H1 (cell line): ENCODE measurements at regions not wholly inside any gene's neighbourhood (a gene's known extent, or its start where the extent isn't known, plus 50 kb on each side); places are given as distances from the start of the nearest gene placed in this dataset.

Experiments used
- CTCF ChIA-PET: fragments of 300-600 bp; sonication (Branson Sonifier 250); formaldehyde crosslinking; loops from one replicate; lab custom pipeline; 2021; ENCODE audit not compliant: partially characterized antibody; lab: Charles Lee
- POLR2A ChIA-PET: fragments of 300-600 bp; sonication (Branson Sonifier 250); formaldehyde crosslinking; loops from one replicate; lab custom pipeline; 2021; ENCODE audit warnings: inconsistent platforms; ENCODE audit not compliant: partially characterized antibody; lab: Charles Lee
- DNase-seq, 2 experiments: peaks; one replicate each; pipeline versions ENCODE4 v3.0.0 to v3.0.0-alpha.2; 2010 to 2022; ENCODE audit warnings: low spot score in 2 of 2, low read depth in 1 of 2, mixed read lengths in 1 of 2
- FAIRE-seq: peaks from 2 replicates; lab custom pipeline; 2011; peaks lifted over from hg19 to GRCh38; lab: Jason Lieb, UNC
- H2AFZ ChIP-seq: 2 replicates; pipeline ENCODE4 v1.8.1; 2012; ENCODE audit warnings: low read length, inconsistent platforms
- H2AK5ac ChIP-seq: 2 replicates; pipeline ENCODE4 v1.6.1; 2013; ENCODE audit warnings: low read depth, low read length
- H2BK120ac ChIP-seq: replicated peaks from 2 replicates; pipeline ENCODE3; 2013; ENCODE audit warnings: low read depth, low read length, inconsistent platforms
- H2BK12ac ChIP-seq: 2 replicates; pipeline ENCODE4 v1.6.1; 2013; ENCODE audit warnings: low read depth, low read length
- H2BK15ac ChIP-seq: 2 replicates; pipeline ENCODE4 v1.6.1; 2013; ENCODE audit warnings: low read length
- H2BK20ac ChIP-seq: 2 replicates; pipeline ENCODE4 v1.6.1; 2013; ENCODE audit warnings: low read length
- H2BK5ac ChIP-seq: 2 replicates; pipeline ENCODE4 v1.6.1; 2013; ENCODE audit warnings: low read depth, low read length
- H3K14ac ChIP-seq: 2 replicates; pipeline ENCODE4 v1.6.1; 2013; ENCODE audit warnings: inconsistent platforms; ENCODE audit not compliant: insufficient read length
- H3K18ac ChIP-seq: 2 replicates; pipeline ENCODE4 v1.6.1; 2013; ENCODE audit warnings: low read length; ENCODE audit errors: extremely low read depth
- H3K23ac ChIP-seq: 2 replicates; pipeline ENCODE4 v1.6.1; 2013; ENCODE audit warnings: inconsistent platforms; ENCODE audit not compliant: insufficient read length
- H3K23me2 ChIP-seq: 2 replicates; pipeline ENCODE4 v1.6.1; 2013; ENCODE audit warnings: low read depth, low read length
- H3K27ac ChIP-seq: 2 replicates; pipeline ENCODE4 v1.6.1; 2011; ENCODE audit warnings: low read depth, low read length, inconsistent platforms
- H3K27me3 ChIP-seq, 4 experiments: replicated peaks in 1 of 4; 1 replicate in 1 of 4; 2 replicates in 3 of 4; pipeline versions ENCODE4 v1.6.1 to v1.8.1; 2011 to 2013; ENCODE audit warnings: low read length in 3 of 4, mild to moderate bottlenecking in 3 of 4, inconsistent platforms in 2 of 4, mixed read lengths in 2 of 4, moderate library complexity in 1 of 4; ENCODE audit not compliant: control insufficient read depth in 3 of 4, insufficient read depth in 3 of 4; ENCODE audit errors: extremely low read depth in 1 of 4
- H3K36me3 ChIP-seq, 4 experiments: 2 replicates each; pipeline versions ENCODE4 v1.6.1 to v1.8.1; 2011 to 2013; ENCODE audit warnings: mild to moderate bottlenecking in 4 of 4, low read length in 3 of 4, moderate library complexity in 2 of 4, control low read depth in 1 of 4, inconsistent platforms in 1 of 4; ENCODE audit not compliant: insufficient read depth in 4 of 4, control insufficient read depth in 2 of 4
- H3K4ac ChIP-seq: replicated peaks from 2 replicates; pipeline ENCODE3; 2013; ENCODE audit warnings: low read length, low read depth, mixed read lengths, inconsistent platforms; ENCODE audit not compliant: insufficient read length
- H3K4me1 ChIP-seq, 4 experiments: replicated peaks in 1 of 4; 1 replicate in 1 of 4; 2 replicates in 3 of 4; pipeline versions ENCODE4 v1.6.1 to v1.8.1; 2011 to 2013; ENCODE audit warnings: low read length in 3 of 4, inconsistent platforms in 2 of 4, mixed read lengths in 1 of 4; ENCODE audit not compliant: insufficient read depth in 4 of 4, control insufficient read depth in 3 of 4
- H3K4me2 ChIP-seq, 2 experiments: 2 replicates each; pipeline versions ENCODE4 v1.6.1 to v1.8.1; 2011 to 2013; ENCODE audit warnings: low read depth in 2 of 2, low read length in 2 of 2, control low read depth in 1 of 2, inconsistent platforms in 1 of 2, mild to moderate bottlenecking in 1 of 2; ENCODE audit not compliant: insufficient read depth in 1 of 2
- H3K4me3 ChIP-seq, 4 experiments: fragments of 200-600, 300-600 bp in 1 of 4; sonication (generic), shearing (Covaris generic), sonication (Bioruptor Twin) in 1 of 4; 2 replicates each; pipeline versions ENCODE4 v1.5.1 to v1.8.1; 2011 to 2016; ENCODE audit warnings: low read length in 4 of 4, low read depth in 3 of 4, control low read depth in 2 of 4, inconsistent platforms in 2 of 4, mild to moderate bottlenecking in 2 of 4, mixed read lengths in 1 of 4, moderate library complexity in 1 of 4; ENCODE audit not compliant: insufficient read depth in 2 of 4; ENCODE audit errors: extremely low read depth in 1 of 4
- H3K56ac ChIP-seq: replicated peaks from 2 replicates; pipeline ENCODE3; 2013; ENCODE audit warnings: low read depth, mild to moderate bottlenecking, mixed read lengths, low read length, inconsistent platforms; ENCODE audit not compliant: insufficient read length
- H3K79me1 ChIP-seq: 2 replicates; pipeline ENCODE4 v1.6.1; 2013; ENCODE audit warnings: low read depth, low read length, control low read depth
- H3K79me2 ChIP-seq, 2 experiments: 2 replicates each; pipeline versions ENCODE4 v1.6.1 to v1.8.1; 2012 to 2013; ENCODE audit warnings: low read length in 2 of 2, mild to moderate bottlenecking in 2 of 2, inconsistent platforms in 1 of 2; ENCODE audit not compliant: insufficient read depth in 2 of 2, control insufficient read depth in 1 of 2
- H3K9ac ChIP-seq, 4 experiments: replicated peaks in 1 of 4; 1 replicate in 1 of 4; 2 replicates in 3 of 4; pipeline versions ENCODE4 v1.6.1 to v1.8.1; 2011 to 2013; ENCODE audit warnings: low read depth in 3 of 4, low read length in 3 of 4, control low read depth in 2 of 4, mild to moderate bottlenecking in 2 of 4, moderate library complexity in 2 of 4, inconsistent platforms in 1 of 4; ENCODE audit errors: extremely low read depth in 1 of 4
- H3K9me3 ChIP-seq, 2 experiments: 2 replicates each; pipeline versions ENCODE4 v1.6.1 to v1.8.1; 2012 to 2013; ENCODE audit warnings: mild to moderate bottlenecking in 2 of 2, moderate library complexity in 2 of 2, control low read depth in 1 of 2, inconsistent platforms in 1 of 2, low read depth in 1 of 2, low read length in 1 of 2, mixed read lengths in 1 of 2; ENCODE audit not compliant: insufficient read depth in 2 of 2
- H4K20me1 ChIP-seq, 2 experiments: replicated peaks in 1 of 2; 2 replicates each; pipeline versions ENCODE3 to v1.8.1; 2011 to 2013; ENCODE audit warnings: inconsistent platforms in 2 of 2, low read length in 2 of 2, mild to moderate bottlenecking in 1 of 2; ENCODE audit not compliant: insufficient read depth in 2 of 2, control insufficient read depth in 1 of 2
- H4K5ac ChIP-seq: 2 replicates; pipeline ENCODE4 v1.6.1; 2013; ENCODE audit warnings: low read length, low read depth, mixed read lengths, inconsistent platforms; ENCODE audit not compliant: insufficient read length
- H4K8ac ChIP-seq: 2 replicates; pipeline ENCODE4 v1.8.0; 2013; ENCODE audit warnings: mild to moderate bottlenecking, moderate library complexity, low read length, inconsistent platforms; ENCODE audit not compliant: insufficient read depth; ENCODE audit errors: extremely low read depth
- H4K91ac ChIP-seq: replicated peaks from 2 replicates; pipeline ENCODE3; 2013; ENCODE audit warnings: low read length, mixed read lengths, inconsistent platforms; ENCODE audit not compliant: insufficient read length
- ASH2L ChIP-seq: fragments of 200-600, 300-600 bp; sonication (generic); IDR thresholded peaks from one replicate; pipeline ENCODE4 v1.7.1; 2017; ENCODE audit warnings: low read length
- BCL11A ChIP-seq, 2 experiments: IDR thresholded peaks; one replicate each; pipeline ENCODE4 v1.6.1; 2011; ENCODE audit warnings: low read depth in 2 of 2, low read length in 2 of 2, mild to moderate bottlenecking in 2 of 2
- CEBPB ChIP-seq: IDR thresholded peaks from 2 replicates; pipeline ENCODE4 v1.6.1; 2012; ENCODE audit warnings: low read depth, low read length
- GABPA ChIP-seq: IDR thresholded peaks from 2 replicates; pipeline ENCODE4 v1.6.1; 2011; ENCODE audit warnings: mild to moderate bottlenecking, low read length, moderate library complexity, borderline replicate concordance; ENCODE audit not compliant: insufficient read depth
- JUND ChIP-seq: IDR thresholded peaks from 2 replicates; pipeline ENCODE4 v1.6.1; 2011; ENCODE audit warnings: mild to moderate bottlenecking, improper control_type of control experiment, low read length
- POLR2A ChIP-seq, 2 experiments: IDR thresholded peaks; 1 replicate in 1 of 2; 2 replicates in 1 of 2; pipeline ENCODE4 v1.6.1; 2011; ENCODE audit warnings: low read depth in 2 of 2, low read length in 2 of 2, mild to moderate bottlenecking in 2 of 2; ENCODE audit errors: control extremely low read depth in 1 of 2
- SP2 ChIP-seq: IDR thresholded peaks from 2 replicates; pipeline ENCODE4 v1.6.1; 2012; ENCODE audit warnings: mild to moderate bottlenecking, low read length, inconsistent platforms
- TEAD4 ChIP-seq: IDR thresholded peaks from 2 replicates; pipeline ENCODE4 v1.6.1; 2012; ENCODE audit warnings: low read depth, low read length, inconsistent platforms, mixed read lengths
- ZNF274 ChIP-seq: IDR thresholded peaks from 2 replicates; pipeline ENCODE4 v1.7.0; 2012; ENCODE audit warnings: low read length, borderline replicate concordance; ENCODE audit errors: extremely low read depth
- TF ChIP-seq, protein P1 (sequence below): IDR thresholded peaks from 2 replicates; pipeline ENCODE4 v1.6.1; 2011; ENCODE audit warnings: low read depth, mild to moderate bottlenecking, low read length; ENCODE audit not compliant: insufficient read depth
- TF ChIP-seq, protein P2 (sequence below), 3 experiments: IDR thresholded peaks; 1 replicate in 2 of 3; 2 replicates in 1 of 3; pipeline versions ENCODE4 v1.5.1 to v1.6.1; 2011; ENCODE audit warnings: low read length in 3 of 3, mild to moderate bottlenecking in 3 of 3, inconsistent platforms in 2 of 3, low read depth in 1 of 3, moderate library complexity in 1 of 3; ENCODE audit not compliant: insufficient read depth in 1 of 3; ENCODE audit errors: control extremely low read depth in 1 of 3

DNA sequence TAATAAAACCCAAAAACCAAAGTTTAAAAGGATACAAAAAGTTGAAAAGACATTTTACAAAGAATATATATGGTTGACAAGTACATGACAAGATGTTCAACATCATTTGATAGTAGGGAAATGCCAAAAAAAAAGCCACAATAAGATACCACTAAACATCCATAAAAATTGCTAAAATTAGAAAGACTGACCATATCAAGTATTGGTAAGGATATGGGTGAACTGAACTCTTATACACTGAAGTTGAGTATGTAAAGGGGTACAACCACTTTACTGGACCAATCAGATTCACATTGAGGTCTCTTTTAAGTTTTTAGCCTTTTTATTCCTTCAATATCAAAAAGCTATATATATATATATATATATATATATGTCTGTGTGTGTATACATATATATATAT lies 190.5 kb upstream of the P2RY1 start:
- Histone ChIP-seq H4K91ac (no peak overlapping the region), H2BK20ac (no peak overlapping the region), H3K56ac (no peak overlapping the region), H2AFZ (no peak overlapping the region), H3K23ac (no peak overlapping the region), H3K4ac (no peak overlapping the region), H3K79me2 (no peaks in the 10 kb centered on the region), H3K79me1 (no peaks in the 10 kb centered on the region), H3K23me2 (no peaks in the 10 kb centered on the region), H2BK15ac (no peak overlapping the region), H3K36me3 (no peaks in the 10 kb centered on the region), H2BK5ac (no peak overlapping the region), H4K5ac (no peak overlapping the region), H2AK5ac (no peak overlapping the region), H3K4me1 (no peaks in the 10 kb centered on the region), H3K4me3 (no peak overlapping the region), H4K20me1 (no peaks in the 10 kb centered on the region), H4K8ac (no peak overlapping the region), H3K27ac (no peak overlapping the region), H2BK12ac (no peak overlapping the region), H3K4me2 (no peak overlapping the region), H3K9ac (no peak overlapping the region), H2BK120ac (no peak overlapping the region), H3K27me3 (no peaks in the 10 kb centered on the region), H3K18ac (no peak overlapping the region), H3K14ac (no peak overlapping the region), H3K9me3 (no peaks in the 10 kb centered on the region; a peak in 1 of 4 replicates)
- POLR2A ChIA-PET: no interaction called here
- CTCF ChIA-PET: no interaction called here
- no peak for DNase-seq
- no peak for FAIRE-seq
- TF ChIP-seq, protein P1, sequence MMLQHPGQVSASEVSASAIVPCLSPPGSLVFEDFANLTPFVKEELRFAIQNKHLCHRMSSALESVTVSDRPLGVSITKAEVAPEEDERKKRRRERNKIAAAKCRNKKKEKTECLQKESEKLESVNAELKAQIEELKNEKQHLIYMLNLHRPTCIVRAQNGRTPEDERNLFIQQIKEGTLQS: no peak
- TF ChIP-seq BCL11A (IDR thresholded peaks at IDR 0.05; ENCODE audit: low read depth in 2 of 2, low read length in 2 of 2) (no peak), POLR2A (IDR thresholded peaks at IDR 0.05; ENCODE audit: control extremely low read depth in 1 of 2, low read depth in 2 of 2, low read length in 2 of 2) (no peak), JUND (no peak), TEAD4 (no peak), ASH2L (no peak), CEBPB (no peak), GABPA (no peak), SP2 (no peak), ZNF274 (no peak)
- TF ChIP-seq, protein P2, sequence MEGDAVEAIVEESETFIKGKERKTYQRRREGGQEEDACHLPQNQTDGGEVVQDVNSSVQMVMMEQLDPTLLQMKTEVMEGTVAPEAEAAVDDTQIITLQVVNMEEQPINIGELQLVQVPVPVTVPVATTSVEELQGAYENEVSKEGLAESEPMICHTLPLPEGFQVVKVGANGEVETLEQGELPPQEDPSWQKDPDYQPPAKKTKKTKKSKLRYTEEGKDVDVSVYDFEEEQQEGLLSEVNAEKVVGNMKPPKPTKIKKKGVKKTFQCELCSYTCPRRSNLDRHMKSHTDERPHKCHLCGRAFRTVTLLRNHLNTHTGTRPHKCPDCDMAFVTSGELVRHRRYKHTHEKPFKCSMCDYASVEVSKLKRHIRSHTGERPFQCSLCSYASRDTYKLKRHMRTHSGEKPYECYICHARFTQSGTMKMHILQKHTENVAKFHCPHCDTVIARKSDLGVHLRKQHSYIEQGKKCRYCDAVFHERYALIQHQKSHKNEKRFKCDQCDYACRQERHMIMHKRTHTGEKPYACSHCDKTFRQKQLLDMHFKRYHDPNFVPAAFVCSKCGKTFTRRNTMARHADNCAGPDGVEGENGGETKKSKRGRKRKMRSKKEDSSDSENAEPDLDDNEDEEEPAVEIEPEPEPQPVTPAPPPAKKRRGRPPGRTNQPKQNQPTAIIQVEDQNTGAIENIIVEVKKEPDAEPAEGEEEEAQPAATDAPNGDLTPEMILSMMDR (IDR thresholded peaks at IDR 0.05; ENCODE audit: control extremely low read depth in 1 of 3, insufficient read depth in 1 of 3, low read depth in 1 of 3, low read length in 3 of 3): no peak
